C4-2B (cell line): ENCODE measurements at regions not wholly inside any gene's neighbourhood (a gene's known extent, or its start where the extent isn't known, plus 50 kb on each side); places are given as distances from the start of the nearest gene placed in this dataset.

Experiments used
- CTCF ChIP-seq: fragments of 450-650 bp; conservative IDR thresholded peaks from 2 replicates; pipeline ENCODE4 v1.5.1; 2017; ENCODE audit warnings: mild to moderate bottlenecking
- ZFX ChIP-seq: fragments of 450-650 bp; IDR thresholded peaks from 2 replicates; pipeline ENCODE4 v1.6.1; 2017

GRCh38 chr22:34709641-34710040 is 356.3 kb upstream of the ISX start:
- no peak for TF ChIP-seq CTCF
- no peak for TF ChIP-seq ZFX
